HG02884 (cell line): ENCODE measurements at regions not wholly inside any gene's neighbourhood (a gene's known extent, or its start where the extent isn't known, plus 50 kb on each side); places are given as distances from the start of the nearest gene placed in this dataset.
"Not testable (repeated sequence)": the region's sequence is repeated elsewhere in the genome, so short reads cannot be mapped to it uniquely, and the experiment has no call there.

Experiments
- ATAC-seq: cut with Tn5 transposase; IDR thresholded peaks from one replicate; pipeline ENCODE4 v1.9.1; 2021; ENCODE audit warnings: mild to moderate bottlenecking, moderate library complexity; ENCODE audit not compliant: unreplicated experiment

- no peak for ATAC-seq
These were observed 245.3 kb downstream of the PARN start for GRCh38 chr16:14384745-14385144.

DNA sequence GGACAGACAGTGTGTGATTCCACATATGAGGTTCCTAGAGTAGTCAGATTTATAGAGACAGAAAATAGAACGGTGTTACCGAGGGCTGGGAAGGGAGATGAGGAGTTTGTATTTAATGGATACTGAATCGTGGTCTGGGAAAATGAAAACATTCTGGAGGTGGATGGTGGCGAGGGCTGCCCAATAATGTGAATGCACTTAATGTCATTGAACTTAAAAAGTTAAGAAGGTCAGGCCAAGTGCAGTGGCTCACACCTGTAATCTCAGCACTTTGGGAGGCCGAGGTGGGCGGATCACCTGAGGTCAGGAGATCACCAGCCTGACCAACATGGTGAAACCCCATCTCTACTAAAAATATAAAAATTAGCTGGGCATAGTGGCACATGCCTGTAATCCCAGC, 246.2 kb downstream of the PARN start:
- ATAC-seq: not testable (repeated sequence)

DNA sequence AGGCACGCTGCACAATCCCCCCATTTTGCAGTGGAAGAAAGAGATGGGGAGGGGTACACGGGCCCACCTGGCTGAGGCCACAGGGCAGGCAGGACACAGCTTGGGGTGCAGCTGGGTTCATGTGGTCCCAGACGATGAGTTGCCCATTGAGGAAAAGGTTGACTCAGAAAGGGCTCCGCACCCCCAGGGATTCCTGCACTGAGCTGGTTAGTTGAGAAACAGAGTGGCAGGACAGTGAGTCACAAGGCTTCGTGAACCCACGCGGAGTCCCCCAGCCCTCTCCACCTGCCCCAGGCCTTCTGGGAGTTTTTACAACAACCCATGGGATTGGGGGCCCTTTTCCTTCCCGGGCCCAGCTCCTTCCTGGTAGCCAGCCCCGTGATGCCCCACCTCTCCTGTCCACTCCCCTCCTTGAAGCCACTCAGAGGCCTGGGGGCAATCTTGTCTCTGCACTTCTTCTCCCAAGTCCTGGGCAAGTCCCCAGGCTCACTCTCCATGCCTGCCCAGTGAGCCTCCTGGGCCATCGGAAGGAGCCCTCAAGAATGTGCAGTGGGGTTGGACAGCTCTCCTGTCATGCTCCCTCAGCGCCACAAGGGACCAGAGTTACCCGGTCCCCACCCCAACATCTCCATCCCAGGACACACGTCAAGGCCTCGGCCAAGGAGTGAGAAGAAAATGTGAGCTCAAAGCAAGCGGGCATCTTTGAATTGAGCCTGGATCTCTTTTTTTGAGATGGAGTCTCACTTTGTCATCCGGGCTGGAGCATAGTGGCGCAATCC, 251.2 kb downstream of the PARN start:
- ATAC-seq: no peak

GRCh38 chr16:14378131-14378551, 251.9 kb downstream of the PARN start:
- no peak for ATAC-seq

DNA sequence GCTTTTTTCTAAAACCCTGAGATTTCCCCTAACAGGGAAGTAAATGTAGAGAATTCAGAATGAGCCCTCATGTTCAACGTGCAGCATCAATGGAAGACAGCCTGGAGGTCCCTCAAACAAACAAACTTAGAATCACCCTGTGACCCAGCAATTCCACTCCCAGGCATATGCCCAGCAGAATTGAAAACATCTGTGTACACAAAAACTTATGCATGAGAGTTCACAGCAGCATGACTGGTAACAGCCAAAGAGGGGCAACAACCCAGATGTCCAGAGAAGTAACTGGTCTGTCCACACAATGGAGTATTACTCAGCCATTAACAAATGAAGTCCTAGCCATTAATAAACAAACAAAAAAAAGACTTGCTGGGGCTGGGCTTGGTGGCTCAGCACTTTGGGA, 252.7 kb downstream of the PARN start:
- no peak for ATAC-seq

- ATAC-seq: no peak
These were observed 254.9 kb downstream of the PARN start for GRCh38 chr16:14375132-14375491.

- no peak for ATAC-seq
These were observed 255.5 kb downstream of the PARN start for GRCh38 chr16:14374451-14375131.

DNA sequence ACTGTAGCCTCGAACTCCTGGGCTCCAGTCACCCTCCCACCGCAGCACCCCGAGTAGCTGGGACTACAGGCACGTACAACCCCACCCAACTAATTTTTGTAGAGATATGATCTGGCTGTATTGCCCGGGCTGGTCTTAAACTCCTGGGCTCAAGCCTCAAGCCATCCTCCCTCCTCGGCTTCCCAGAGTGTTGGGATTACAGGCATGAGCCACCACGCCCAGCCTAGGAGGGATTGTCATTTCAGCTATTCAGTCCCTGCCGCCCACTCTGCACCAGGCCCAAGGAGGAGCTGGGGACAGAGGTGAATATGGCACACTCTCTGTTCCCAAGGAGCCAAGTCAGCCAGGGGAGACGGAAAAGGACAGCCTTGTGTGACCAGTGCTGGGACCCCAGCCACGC, 256.2 kb downstream of the PARN start:
- no peak for ATAC-seq

DNA sequence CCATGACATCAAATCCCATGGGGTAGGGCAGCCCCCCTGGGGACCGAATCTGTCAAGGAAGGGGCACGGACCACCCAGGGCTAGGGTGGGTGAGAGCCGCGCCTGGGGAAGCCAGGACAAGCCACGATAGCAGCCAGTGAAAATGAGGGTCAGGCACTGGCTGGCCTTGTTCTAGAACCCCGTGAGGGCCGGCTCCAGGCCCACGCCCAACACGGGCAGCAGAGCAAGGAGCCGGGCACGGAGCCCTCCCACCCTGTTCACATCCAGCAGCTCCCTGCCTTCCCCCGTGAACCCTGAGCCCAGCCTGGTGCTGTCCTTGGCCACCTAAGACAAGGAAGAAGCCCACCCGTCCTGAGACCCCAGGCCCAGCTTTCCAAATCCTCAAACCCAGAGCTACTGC, 256.7 kb downstream of the PARN start:
- no peak for ATAC-seq

GRCh38 chr16:14372471-14372870, 257.6 kb downstream of the PARN start:
- ATAC-seq: no peak

DNA sequence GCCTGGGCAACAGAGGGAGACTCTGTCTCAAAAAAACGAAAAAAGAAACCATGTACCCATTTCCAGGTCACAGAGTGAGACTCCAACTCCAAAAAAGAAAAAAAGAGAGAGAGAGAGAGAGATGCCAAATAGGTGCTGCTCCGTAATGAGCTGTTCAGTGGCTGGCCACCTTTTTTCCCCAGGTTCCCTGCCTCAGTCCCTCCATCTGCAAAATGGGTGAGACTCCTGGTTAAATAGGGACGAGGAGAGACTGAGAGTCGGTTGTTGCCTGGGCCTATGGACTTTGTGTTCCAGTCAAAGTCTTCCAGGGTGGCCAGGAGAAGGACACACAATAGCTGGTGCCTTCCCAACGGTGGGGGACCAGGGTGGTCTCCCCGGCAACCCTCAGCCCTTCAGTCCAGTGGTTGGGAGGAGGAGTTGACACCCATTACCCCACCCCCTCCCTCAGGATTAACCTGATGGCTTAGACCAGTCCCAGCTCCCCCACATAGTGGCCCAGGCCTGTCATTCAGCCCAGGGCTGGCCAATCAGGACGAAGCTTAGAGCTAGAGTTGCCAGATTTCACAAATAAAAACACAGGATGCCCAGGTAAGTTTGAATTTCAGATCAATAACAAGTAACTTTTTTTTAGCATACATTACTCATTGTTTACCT, 258.2 kb downstream of the PARN start:
- ATAC-seq: no peak

- ATAC-seq: no peak
These were observed 259.3 kb downstream of the PARN start for GRCh38 chr16:14370736-14371234.

DNA sequence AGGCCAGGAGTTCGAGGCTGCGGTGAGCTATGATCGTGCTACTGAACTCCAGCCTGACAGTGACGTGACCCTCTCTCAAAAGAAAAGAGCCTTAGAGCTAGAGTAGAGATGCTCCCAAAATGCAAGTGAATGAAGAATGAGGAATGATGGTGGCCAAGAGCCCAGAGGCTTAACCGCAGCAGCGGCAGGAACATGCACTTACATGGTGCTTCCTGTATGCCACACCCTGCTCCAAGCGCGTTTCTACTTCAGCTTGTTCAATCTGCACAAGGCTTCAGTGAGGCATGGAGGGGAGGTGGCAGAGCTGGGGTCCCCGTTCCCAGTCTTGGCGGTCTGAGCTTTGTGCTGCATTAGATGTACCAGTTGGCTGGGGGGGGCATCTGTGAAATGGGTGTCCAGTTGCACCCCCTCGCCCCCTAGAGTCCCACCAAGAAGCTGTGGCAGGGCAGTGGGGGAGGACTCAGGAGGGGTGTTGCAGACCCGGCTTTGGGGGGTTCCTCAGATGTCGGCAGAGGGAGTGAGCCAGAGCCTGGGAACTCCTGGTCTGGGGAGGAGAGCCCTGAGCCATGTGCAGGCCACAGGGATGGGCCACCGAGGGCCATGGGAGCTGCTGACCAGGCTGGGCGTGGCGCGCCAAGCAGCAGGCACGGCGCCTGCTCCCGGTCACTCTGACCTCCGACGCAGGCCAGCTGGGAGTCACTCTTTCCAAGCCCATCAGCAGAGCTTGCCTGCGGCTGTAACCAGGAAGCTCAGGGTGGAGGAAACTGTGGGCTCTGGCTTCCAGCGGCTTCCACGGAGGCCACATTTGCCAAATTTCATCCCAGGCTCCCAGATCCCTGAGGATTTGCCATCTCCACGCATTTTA, 260.1 kb downstream of the PARN start:
- no peak for ATAC-seq

- ATAC-seq: no peak
These were observed 261.7 kb downstream of the PARN start for GRCh38 chr16:14368399-14368798.

DNA sequence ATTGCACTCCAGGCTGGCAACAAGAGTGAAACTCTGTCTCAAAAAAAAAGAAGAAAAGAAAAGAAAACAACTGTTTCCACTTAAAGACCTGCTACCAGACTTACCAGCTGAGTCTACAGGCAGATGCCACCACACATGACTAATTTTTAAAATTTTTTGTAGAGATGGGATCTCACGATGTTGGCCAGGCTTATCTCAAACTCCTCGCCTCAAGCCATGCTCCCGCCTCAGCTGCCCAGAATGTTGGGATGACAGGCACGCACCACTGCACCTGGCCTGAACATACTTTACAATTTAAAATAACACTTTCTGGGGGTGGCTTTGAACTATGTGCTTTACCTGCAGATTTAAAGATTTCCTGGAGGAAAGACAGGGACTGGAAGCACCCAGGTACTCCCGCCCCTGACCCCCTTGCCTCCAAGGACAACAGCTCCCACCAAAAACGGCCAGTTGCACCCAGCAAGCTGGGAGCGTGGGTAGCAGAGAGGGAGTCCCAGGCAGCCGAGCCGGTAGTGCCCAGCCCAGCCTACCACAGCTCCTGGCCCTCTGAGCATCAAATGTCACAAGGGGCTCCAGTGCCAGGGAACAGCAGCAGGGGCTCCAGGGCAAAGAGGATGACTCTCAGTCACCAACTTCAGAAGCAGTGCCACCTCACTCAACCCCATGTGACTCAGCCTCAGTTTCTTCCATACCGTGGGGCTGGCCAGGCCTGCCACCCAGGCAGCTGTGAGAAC, 262.9 kb downstream of the PARN start:
- ATAC-seq: no peak

GRCh38 chr16:14366447-14366846, 263.6 kb downstream of the PARN start:
- no peak for ATAC-seq

DNA sequence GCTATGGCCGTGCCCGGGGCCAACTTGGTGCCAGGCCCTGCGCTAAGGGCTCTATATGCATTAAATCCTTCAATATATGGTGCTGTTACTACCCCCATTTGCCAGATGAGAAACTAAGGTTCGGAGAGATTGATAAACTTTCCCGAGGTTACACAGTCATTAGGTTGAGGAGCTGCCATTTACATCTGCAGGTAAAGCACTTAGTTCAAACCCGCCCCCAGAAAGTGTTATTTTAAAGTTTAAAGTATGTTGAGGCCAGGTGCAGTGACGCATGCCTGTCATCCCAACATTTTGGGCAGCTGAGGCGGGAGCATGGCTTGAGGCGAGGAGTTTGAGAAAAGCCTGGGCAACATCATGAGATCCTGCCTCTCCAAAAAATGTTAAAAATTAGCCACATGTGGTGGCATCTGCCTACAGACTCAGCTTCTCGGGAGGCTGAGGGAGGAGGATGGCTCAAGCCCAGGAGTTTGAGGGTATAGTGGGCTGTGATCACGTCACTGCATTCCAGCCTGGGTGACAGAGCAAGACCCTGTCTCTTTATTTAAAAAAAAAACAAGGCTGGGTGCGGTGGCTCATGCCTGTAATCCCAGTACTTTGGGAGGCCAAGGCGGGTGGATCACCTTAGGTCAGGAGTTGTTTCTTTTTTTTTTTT, 264.7 kb downstream of the PARN start:
- no peak for ATAC-seq

DNA sequence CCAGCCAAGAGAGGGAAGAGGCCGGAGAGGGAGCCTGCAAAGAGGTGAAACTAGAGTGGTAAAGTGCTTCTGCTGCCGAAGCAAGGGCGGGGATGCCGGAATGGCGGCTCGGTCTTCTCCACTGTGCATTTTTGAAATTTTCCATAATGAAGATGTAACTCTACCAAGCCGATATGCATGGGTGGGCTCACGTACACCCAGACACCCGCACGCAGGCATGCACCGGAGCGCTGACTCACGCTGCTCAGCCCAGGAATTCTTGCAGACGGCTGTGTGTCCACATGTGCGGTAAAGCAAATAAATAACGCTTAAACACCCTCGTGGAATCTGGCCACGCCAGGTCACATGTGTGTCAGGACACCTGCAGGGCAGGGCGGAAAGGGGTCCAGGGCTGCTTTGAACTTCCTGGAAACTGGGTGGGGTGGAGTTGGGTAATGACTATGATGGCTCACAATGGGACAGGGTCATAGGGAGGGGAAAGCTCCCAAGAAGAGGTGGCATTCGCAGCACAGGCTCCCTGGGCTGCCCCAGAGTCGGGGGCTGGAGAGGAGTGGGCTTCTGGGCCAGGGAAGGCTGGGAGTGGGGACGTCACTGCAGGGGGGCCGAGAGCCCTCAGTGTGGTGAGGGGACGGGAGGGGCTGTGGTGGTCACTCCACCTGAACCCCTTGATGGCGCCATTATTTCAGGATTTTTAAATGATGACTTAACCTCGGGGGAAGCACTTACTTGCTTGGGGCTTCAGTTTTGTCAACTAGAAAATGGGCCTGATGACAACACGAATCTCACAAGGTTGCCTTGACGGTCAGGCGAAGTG, 265.5 kb downstream of the PARN start:
- no peak for ATAC-seq

DNA sequence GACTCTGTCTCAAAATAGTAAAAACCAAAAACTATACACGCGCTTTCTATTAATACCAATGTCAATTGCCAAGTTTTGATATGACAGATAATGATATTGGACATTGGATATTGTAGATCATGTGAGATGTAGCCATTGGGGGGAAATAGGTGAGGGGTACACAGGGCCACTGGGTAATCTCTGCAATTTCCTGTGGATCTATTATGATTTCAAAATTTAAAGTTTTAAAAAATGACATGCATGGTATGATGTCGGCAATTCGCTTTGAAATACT, 266.0 kb downstream of the PARN start:
- ATAC-seq: no peak
